Subcutaneous abdominal adipose tissue (tissue), 5 donors: ENCODE measurements at regions not wholly inside any gene's neighbourhood (a gene's known extent, or its start where the extent isn't known, plus 50 kb on each side); places are given as distances from the start of the nearest gene placed in this dataset.

Experiments used
- H3K27ac ChIP-seq: one replicate; pipeline ENCODE4 v1.7.0; 2013; ENCODE audit warnings: low read depth, mild to moderate bottlenecking, inconsistent platforms, low read length, moderate library complexity
- H3K27me3 ChIP-seq, 5 donors: one replicate each; pipeline ENCODE4 v1.7.0; 2013; ENCODE audit warnings: low read length in 5 of 5, inconsistent platforms in 1 of 5; ENCODE audit not compliant: control insufficient read depth in 5 of 5, insufficient read depth in 4 of 5
- H3K36me3 ChIP-seq, 5 donors: one replicate each; pipeline ENCODE4 v1.7.0; 2013; ENCODE audit warnings: low read length in 5 of 5; ENCODE audit not compliant: control insufficient read depth in 5 of 5, insufficient read depth in 5 of 5
- H3K4me1 ChIP-seq, 5 donors: one replicate each; pipeline ENCODE4 v1.7.0; 2013; ENCODE audit warnings: low read length in 5 of 5, mild to moderate bottlenecking in 3 of 5, moderate library complexity in 1 of 5; ENCODE audit not compliant: control insufficient read depth in 5 of 5, insufficient read depth in 5 of 5
- H3K4me3 ChIP-seq, 5 donors: one replicate each; pipeline ENCODE4 v1.7.0; 2013; ENCODE audit warnings: low read length in 5 of 5, low read depth in 1 of 5
- H3K9ac ChIP-seq, 5 donors: one replicate each; pipeline ENCODE4 v1.7.0; 2013; ENCODE audit warnings: low read length in 5 of 5, mild to moderate bottlenecking in 4 of 5, moderate library complexity in 3 of 5
- H3K9me3 ChIP-seq, 5 donors: one replicate each; pipeline ENCODE4 v1.7.0; 2013; ENCODE audit warnings: low read length in 5 of 5; ENCODE audit not compliant: control insufficient read depth in 5 of 5
- donor health status: healthy.
- donor health status: healthy.
- donor health status: healthy.
- donor health status: healthy.
- donor health status: healthy.

- Histone ChIP-seq H3K27me3 (no peaks in the 10 kb centered on the region), H3K4me1 (no peaks in the 10 kb centered on the region), H3K4me3 (no peak overlapping the region), H3K36me3 (no peaks in the 10 kb centered on the region), H3K27ac (no peak overlapping the region), H3K9me3 (no peaks in the 10 kb centered on the region), H3K9ac (no peak overlapping the region)
Observed at GRCh38 chr11:27908621-27909020, 199.3 kb downstream of the KIF18A start.

DNA sequence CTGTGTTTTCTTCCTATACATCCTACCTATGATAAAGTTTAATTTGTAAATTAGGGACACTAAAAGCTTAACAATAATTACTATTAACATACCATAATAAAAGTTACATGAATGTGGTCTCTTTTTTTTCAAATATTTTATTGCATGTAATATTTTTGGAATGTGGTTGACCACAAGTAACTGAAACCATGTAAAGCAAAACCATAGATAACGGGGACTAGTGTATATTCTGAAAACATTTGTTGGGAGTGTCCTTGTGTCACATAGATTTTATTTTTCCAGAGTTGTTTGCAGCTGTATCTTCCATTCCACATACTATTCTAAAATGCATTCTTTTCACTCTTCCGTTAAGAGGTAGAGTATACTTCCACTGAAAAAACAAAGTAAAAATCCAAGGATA is 200.4 kb downstream of the KIF18A start:
- no peaks in the 10 kb centered on the region for H3K9me3 ChIP-seq
- no peaks in the 10 kb centered on the region for H3K4me1 ChIP-seq
- no peak overlapping the region for H3K4me3 ChIP-seq
- no peaks in the 10 kb centered on the region for H3K27me3 ChIP-seq
- no peak overlapping the region for H3K27ac ChIP-seq
- H3K9ac ChIP-seq: no peak overlapping the region
- H3K36me3 ChIP-seq: no peaks in the 10 kb centered on the region

DNA sequence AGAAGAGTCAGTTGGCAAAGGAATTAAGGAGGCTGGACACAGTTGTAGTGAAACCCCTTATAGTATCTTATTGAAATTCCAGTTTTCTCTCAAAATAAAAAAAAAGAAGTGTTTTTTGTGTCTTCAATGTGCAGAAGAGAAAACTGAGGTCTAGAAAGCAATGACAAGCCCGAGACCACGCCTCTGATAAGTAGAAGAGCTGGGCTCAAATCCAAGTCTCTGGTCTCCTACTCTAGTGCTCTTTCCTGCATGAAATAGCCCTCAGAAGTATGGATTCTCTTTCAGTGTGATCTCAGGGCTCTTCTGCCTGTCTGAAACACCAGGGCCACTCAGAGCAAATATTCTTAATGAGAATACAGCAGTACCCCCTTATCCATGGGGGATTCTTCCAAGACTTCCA is 200.9 kb downstream of the KIF18A start:
- Histone ChIP-seq H3K4me3 (no peak overlapping the region), H3K27ac (no peak overlapping the region), H3K9ac (no peak overlapping the region), H3K4me1 (no peaks in the 10 kb centered on the region), H3K36me3 (no peaks in the 10 kb centered on the region), H3K27me3 (no peaks in the 10 kb centered on the region), H3K9me3 (no peaks in the 10 kb centered on the region)

GRCh38 chr11:27904358-27905055 is 203.4 kb downstream of the KIF18A start:
- H3K27ac ChIP-seq: no peak overlapping the region
- H3K27me3 ChIP-seq: no peaks in the 10 kb centered on the region
- H3K9ac ChIP-seq: no peak overlapping the region
- H3K4me1 ChIP-seq: no peaks in the 10 kb centered on the region
- H3K9me3 ChIP-seq: no peaks in the 10 kb centered on the region
- H3K36me3 ChIP-seq: no peaks in the 10 kb centered on the region
- no peak overlapping the region for H3K4me3 ChIP-seq

DNA sequence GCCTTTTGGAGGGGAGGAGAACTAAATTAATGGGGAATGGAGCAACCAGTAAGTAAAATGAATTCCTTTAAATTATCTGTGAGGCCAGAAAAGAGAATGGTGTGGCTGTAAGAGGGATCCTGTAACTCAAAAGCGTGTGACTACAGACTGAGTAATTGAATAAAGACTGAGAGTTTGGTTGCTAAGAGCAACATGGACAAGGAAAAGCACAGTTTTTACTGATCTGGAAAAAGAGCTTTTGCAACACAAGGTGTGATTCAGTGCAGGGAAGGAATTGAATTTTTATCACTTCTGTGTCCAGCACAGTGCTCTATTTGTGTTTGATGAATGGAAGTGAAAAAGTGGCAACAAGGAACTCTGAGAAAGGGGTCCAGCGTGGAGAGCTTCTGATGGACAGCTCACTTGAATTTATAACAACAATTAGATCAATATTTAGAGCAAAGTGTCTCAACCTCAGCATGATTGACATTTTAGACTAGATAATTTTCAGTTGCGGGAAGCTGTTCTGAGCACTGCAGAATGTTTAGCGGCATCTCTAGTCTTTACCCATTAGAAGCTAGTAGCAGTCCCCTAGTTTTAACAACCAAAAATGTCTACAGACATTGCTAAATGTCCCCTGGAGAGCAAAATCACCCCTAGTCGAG is 202.8 kb upstream of the BDNF start:
- Histone ChIP-seq H3K9ac (no peak overlapping the region), H3K27ac (no peak overlapping the region), H3K9me3 (no peaks in the 10 kb centered on the region), H3K27me3 (no peaks in the 10 kb centered on the region), H3K36me3 (no peaks in the 10 kb centered on the region), H3K4me3 (no peak overlapping the region), H3K4me1 (no peaks in the 10 kb centered on the region)

DNA sequence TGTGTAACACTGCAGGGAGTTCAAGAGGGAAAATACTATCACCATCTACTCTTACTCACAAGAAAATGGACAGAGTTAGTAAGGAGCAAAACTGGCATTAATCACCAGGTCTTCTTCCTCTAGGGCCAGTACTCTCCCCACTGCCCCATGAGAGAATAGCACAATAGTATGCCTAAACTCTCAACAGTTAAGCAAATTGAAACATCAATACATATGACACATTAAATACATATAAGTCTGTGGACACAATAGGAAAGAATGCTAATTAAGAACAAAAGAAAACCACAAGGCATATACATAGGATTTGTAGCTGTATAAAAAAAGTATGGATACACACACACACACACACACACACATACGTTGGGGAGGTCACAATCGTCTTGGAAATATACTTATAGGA is 197.9 kb upstream of the BDNF start:
- Histone ChIP-seq H3K4me3 (no peak overlapping the region), H3K27ac (no peak overlapping the region), H3K27me3 (no peaks in the 10 kb centered on the region), H3K36me3 (no peaks in the 10 kb centered on the region), H3K9ac (no peak overlapping the region), H3K4me1 (no peaks in the 10 kb centered on the region), H3K9me3 (no peaks in the 10 kb centered on the region)

GRCh38 chr11:27896096-27896495 is 195.8 kb upstream of the BDNF start:
- Histone ChIP-seq H3K27ac (no peak overlapping the region), H3K4me3 (no peak overlapping the region), H3K4me1 (no peaks in the 10 kb centered on the region), H3K27me3 (no peaks in the 10 kb centered on the region), H3K9ac (no peak overlapping the region), H3K9me3 (peaks cover 0 to 2% (median 0%) of the 10 kb centered on the region in 5 donors), H3K36me3 (no peaks in the 10 kb centered on the region)

- Histone ChIP-seq H3K9me3 (peaks cover 0 to 2% (median 0%) of the 10 kb centered on the region in 5 donors), H3K4me1 (no peaks in the 10 kb centered on the region), H3K4me3 (no peak overlapping the region), H3K27ac (no peak overlapping the region), H3K36me3 (no peaks in the 10 kb centered on the region), H3K27me3 (no peaks in the 10 kb centered on the region), H3K9ac (no peak overlapping the region)
Observed at GRCh38 chr11:27894552-27894951, 194.3 kb upstream of the BDNF start.

DNA sequence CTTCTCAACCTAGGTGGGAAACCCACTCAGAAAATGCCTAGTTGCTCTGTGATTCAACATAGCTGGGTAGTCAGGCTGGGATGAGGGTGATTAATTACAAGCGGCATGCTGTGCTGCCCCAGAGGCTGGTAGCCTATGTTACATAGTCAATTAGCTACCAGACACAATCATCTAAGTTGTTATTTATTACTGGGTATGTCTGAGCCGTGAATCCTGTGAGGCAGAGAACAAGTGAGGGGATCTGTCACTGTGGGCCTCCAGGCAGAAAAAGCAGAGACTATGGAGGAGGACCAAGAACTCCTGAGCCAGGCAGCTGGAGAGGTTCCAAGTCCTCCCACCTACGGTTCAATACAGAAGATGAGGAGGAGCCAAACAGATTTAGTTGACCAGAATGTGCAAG is 186.6 kb upstream of the BDNF start:
- Histone ChIP-seq H3K4me1 (no peaks in the 10 kb centered on the region), H3K36me3 (no peaks in the 10 kb centered on the region), H3K9ac (no peak overlapping the region)

GRCh38 chr11:27882066-27882697 is 181.9 kb upstream of the BDNF start:
- H3K9ac ChIP-seq: no peak overlapping the region
- H3K27ac ChIP-seq: no peak overlapping the region
- no peaks in the 10 kb centered on the region for H3K27me3 ChIP-seq
- H3K36me3 ChIP-seq: no peaks in the 10 kb centered on the region
- H3K4me3 ChIP-seq: no peak overlapping the region
- no peaks in the 10 kb centered on the region for H3K4me1 ChIP-seq
- H3K9me3 ChIP-seq: no peaks in the 10 kb centered on the region

More for the DNA sequence above, 186.6 kb upstream of the BDNF start:
- no peaks in the 10 kb centered on the region for H3K27me3 ChIP-seq
- no peak overlapping the region for H3K27ac ChIP-seq
- no peak overlapping the region for H3K4me3 ChIP-seq
- H3K9me3 ChIP-seq: peaks cover 0 to 2% (median 0%) of the 10 kb centered on the region in 5 donors
